ENCODE measurements at regions not wholly inside any gene's neighbourhood (a gene's known extent, or its start where the extent isn't known, plus 50 kb on each side); places are given as distances from the start of the nearest gene placed in this dataset.
"Not testable (repeated sequence)": the region's sequence is repeated elsewhere in the genome, so short reads cannot be mapped to it uniquely, and the experiment has no call there.

- DNase-seq: no peak
These were observed 108.3 kb upstream of the FGGY start for GRCh38 chr1:59188413-59189213.

GRCh38 chr1:59193443-59194093 is 103.3 kb upstream of the FGGY start:
- DNase-seq: no peak

- DNase-seq: no peak
These were observed 102.3 kb upstream of the FGGY start for GRCh38 chr1:59194621-59195020.

DNA sequence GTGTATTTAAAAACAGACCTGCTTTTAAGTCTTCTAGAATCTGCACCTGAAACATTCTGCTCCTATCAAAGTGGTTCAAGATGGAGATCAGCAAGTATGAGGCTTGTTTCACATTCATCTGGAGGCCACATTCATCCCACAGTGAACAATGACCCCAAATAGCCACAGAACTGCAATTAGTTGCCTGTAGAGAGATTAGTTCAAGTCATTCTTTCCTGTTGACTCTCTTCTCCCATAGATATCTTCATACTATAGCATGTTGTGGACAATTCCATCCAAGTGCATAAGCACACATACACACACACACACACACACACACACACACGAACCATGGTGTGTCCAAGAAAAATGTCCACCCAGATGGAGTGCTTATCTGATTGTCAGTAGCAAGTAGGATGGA is 101.7 kb upstream of the FGGY start:
- DNase-seq: no peak

DNA sequence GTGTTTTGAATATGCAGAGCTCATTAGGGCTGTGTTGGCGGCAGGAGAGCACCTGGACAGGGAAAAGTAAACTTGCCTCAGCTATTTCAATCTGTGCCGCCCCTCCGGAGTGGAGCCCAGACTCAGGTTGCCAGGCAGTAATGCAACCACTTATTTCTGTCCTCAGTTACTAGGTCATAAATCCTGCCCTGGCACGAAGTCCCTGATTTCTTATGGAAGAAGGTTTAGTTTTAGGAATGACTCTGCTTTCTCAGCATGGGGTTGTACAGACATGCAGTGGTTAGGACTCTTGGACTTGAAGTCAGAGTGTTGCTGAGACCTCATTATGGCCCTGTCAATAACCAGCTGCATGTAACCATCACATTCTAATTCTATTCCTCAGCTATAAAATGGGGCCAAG is 98.3 kb upstream of the FGGY start:
- peak; percentile 52 for DNase-seq

DNA sequence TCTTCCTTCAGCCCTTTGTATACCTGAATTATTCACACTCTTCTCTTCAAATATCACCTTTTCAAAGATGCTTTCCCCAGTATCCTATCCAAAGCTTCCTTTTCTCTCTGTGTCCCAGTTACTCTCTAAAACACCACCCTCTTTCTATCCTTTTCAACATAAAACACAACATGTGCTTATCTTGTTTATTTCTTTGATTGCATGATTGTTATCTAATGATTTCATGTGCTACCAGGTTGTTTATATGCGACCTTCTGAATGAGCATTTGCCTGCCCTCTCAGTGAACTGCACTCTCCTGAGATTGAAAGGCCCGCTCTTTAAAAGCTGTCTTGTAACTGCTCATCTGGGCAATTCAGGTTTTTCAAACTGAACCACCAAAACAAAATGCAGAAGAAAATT is 97.7 kb upstream of the FGGY start:
- DNase-seq: no peak

DNA sequence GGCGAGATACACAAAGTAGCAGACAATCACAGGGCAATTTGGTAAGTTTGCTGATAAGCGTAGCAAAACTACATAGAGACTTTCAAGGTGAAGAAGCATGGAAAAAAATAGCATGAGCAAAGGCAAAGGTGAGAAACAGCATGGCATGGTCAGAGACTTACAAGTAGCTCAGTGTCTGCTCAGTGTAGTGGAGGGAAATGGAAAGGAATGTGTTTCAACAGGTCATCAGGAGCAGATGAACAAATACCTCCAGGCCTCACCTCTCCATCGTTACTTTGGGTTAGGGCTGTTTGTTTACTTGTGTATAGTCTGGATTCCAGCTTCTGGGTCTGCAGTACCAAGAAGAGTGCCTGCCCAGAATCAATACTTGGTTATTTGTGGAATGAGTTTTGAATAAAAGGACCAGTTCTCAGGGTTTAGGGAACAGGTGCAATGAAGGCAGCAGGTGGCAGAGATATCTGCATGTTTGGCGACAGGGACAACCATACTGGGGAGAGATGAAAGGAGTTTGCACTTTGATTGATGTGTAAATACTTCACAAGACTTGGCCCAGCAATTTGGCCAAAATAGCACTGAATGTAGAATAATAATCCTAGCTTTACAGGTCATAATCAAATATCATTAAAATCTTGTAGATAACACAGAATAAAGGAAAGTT is 97.0 kb upstream of the FGGY start:
- DNase-seq: no peak

- no peak for DNase-seq
These were observed 95.6 kb upstream of the FGGY start for GRCh38 chr1:59201341-59201740.

- no peak for DNase-seq
These were observed 94.4 kb upstream of the FGGY start for GRCh38 chr1:59202455-59202854.

DNA sequence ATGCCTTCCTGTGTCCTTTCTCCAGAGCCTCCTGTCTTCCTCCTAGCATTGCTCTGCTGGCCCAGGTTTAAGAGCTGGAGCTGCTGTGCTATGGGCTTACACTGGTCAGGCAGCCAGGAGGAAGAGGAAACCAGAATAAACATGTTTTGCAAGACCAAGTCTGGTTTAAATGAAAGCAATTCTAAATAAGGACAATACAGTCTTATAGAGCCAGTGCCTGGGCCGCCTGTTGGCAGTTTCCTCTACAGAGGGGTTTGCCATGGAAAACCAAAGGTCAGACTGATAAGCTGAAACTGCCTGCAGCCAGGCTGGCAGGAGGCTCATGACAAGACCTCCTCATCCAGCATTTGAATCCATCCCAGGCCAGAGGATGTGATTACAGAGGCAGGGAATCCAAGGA is 92.9 kb upstream of the FGGY start:
- DNase-seq: no peak

GRCh38 chr1:59206616-59207015 is 90.3 kb upstream of the FGGY start:
- not testable (repeated sequence) for DNase-seq

GRCh38 chr1:59210430-59210829 is 86.5 kb upstream of the FGGY start:
- not testable (repeated sequence) for DNase-seq

- DNase-seq: no peak
These were observed 84.2 kb upstream of the FGGY start for GRCh38 chr1:59212706-59213105.

DNA sequence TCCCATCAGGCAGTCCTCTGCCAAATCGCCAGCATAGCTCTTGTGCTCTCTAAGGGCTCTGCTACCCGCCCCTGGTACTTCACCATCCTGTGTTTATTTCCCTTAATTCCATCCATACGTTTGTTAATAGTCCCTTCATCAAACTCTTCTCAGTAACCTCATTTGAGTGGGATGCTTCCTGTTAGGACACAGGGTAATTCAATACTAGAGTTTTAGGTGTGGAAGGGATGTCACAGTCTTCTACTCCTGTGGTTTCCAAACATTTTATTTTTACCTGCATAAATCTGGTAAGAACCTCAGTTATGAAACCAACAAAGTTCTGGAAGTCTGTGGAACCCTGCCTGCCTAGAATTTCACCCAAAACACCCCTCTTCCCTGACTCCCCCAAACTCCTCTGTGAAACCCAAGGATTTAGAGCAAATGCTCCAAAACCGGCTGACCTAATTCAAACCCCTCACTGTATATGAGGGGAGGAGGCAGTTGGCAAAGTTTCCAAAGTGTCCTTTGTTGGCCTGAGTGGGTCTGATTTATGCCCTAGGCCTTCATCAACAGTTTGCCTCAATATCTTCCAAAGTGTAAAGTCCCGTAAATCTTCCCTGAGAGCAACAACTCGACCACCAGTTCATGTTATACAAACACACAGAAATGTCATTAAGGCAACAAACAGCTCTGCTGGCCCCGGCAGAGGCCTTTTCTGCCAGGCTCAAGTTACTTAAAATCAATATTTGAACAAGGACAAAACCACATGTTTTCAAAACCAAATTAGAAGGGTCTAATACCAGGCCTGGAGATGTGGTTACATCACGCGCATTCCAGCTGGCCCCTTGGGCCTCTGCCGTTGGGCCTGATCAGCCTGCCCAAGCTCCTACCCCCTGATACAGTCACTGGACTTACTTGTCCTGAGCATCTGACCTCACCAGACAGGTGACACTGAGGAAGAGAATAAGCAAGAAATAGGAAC is 82.4 kb upstream of the FGGY start:
- DNase-seq: peak; percentile 58

- DNase-seq: no peak
These were observed 81.1 kb upstream of the FGGY start for GRCh38 chr1:59215766-59216291.

DNA sequence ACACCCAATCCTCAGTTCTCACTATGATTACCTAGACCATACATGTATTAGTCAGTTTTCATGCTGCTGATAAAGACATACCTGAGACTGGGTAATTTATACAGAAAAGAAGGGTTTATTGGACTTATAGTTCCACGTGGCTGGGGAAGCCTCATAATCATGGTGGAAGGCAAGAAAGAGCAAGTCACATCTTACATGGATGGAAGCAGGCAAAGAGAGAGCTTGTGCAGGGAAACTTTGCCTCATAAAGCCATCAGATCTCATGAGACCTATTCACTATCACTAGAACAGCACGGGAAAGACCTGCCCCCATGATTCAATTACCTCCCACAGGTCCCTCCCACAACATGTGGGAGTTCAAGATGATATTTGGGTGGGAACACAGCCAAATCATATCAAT is 79.5 kb upstream of the FGGY start:
- DNase-seq: not testable (repeated sequence)

- DNase-seq: no peak
These were observed 78.2 kb upstream of the FGGY start for GRCh38 chr1:59218521-59219236.

DNA sequence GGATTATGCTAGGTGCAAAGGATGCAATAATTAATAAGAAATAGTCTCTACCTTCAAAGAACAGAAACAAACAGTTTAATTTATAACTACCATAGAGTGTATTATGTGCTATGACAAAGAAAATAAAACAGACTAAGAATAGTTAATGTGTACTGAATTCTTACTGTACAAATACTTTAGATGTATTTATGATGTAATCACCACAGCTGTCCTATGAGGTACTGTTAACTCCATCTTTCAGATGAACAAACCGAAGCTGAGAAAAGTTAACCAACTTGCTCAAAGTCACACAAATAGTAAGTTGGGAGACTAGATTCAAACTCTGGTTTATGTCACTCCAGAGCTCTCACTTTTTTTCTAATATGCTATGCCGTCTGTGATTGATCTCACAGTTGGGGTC is 77.0 kb upstream of the FGGY start:
- no peak for DNase-seq

GRCh38 chr1:59220356-59220755 is 76.5 kb upstream of the FGGY start:
- DNase-seq: no peak

DNA sequence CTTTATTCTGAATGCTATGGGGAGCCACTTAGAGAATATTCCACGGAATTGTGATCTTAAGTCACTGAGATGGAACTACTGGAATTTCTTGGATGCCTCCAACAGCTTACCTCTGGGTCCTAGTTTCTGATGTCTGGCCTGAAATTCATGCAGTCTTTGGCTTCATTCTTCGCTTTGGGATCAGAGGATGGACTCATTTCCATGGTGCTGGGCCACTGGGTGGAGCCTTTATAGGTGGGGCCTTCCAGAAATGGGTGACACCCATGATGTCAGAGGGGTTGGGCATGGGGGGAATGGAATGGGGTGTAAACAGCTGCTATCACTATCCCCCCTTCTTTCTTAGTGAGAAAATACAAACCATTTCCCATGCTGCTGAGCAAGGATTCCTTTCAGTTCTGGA is 73.7 kb upstream of the FGGY start:
- peak; percentile 29 for DNase-seq

DNA sequence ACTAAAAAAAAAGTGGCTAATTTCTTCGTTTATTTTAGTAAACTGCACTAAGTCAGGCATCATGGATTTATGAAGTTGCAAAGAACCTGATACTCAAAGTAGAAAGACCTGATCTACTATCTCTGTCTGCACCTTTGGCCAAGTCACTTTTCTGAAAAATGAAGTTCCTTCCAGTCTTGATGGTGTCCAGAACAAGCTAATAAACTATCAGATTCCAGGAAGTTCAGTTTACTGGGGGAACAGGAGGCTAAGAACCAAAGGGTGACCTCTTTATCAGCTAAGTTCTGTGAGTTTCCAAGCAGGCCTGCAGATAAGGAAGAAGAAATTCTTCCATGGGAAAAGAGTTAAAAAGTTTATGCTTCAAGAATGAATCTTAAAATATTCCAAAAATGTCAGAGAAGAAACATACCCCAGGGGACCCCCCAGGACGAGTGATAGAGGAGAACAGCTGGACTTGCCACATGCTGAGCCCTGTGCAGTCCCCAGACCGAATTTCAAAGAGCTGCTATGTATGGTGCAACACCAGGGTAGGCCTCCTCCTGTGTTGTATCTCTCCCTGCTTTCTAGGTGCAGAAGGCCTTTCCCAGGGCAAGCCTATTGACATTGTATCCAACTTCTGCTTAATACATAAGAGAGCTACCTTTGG is 72.8 kb upstream of the FGGY start:
- DNase-seq: no peak
